LNCAP (cell line): ENCODE measurements at regions not wholly inside any gene's neighbourhood (a gene's known extent, or its start where the extent isn't known, plus 50 kb on each side); places are given as distances from the start of the nearest gene placed in this dataset.

Experiments used
- CTCF ChIP-seq: fragments of 450-650 bp; IDR thresholded peaks from 2 replicates; pipeline ENCODE4 v1.5.1; 2017; ENCODE audit warnings: mild to moderate bottlenecking

- TF ChIP-seq CTCF, result no peak
Measured at GRCh38 chr16:79533292-79533691, 67.2 kb downstream of the MAF start.

- no peak for TF ChIP-seq CTCF
Measured at GRCh38 chr16:79532785-79533184, 67.8 kb downstream of the MAF start.

GRCh38 chr16:79532273-79532672 lies 68.3 kb downstream of the MAF start:
- TF ChIP-seq CTCF, result no peak

- no peak for TF ChIP-seq CTCF
Measured at GRCh38 chr16:79528338-79528737, 72.2 kb downstream of the MAF start.

GRCh38 chr16:79523971-79524370 lies 76.6 kb downstream of the MAF start:
- TF ChIP-seq CTCF, result no peak

- no peak for TF ChIP-seq CTCF
Measured at GRCh38 chr16:79519448-79519847, 81.1 kb downstream of the MAF start.

GRCh38 chr16:79517156-79517555 lies 83.4 kb downstream of the MAF start:
- no peak for TF ChIP-seq CTCF

GRCh38 chr16:79510879-79511278 lies 89.7 kb downstream of the MAF start:
- TF ChIP-seq CTCF, result no peak
